Activated naive CD4-positive, alpha-beta T cell treated with anti-CD3 and anti-CD28 coated beads, Interleukin-2, amount 50 U/mL, for 72 hours (primary cell): ENCODE measurements at regions not wholly inside any gene's neighbourhood (a gene's known extent, or its start where the extent isn't known, plus 50 kb on each side); places are given as distances from the start of the nearest gene placed in this dataset.

Source experiments
- ATAC-seq, 2 donors: fragments of 150-1000 bp; cut with Tn5 transposase; 2 replicates each; pipeline ENCODE4 v1.10.0; 2021; ENCODE audit warnings: mild to moderate bottlenecking in 2 of 2, moderate library complexity in 2 of 2
- DNase-seq, 2 donors: peaks; one replicate each; pipeline ENCODE4 v3.0.0; 2021 to 2022; ENCODE audit warnings: low spot score in 2 of 2
- H3K27ac Mint-ChIP-seq, 2 donors: one replicate each; pipeline ENCODE4 v1.8.0; 2022; ENCODE audit warnings: mild to moderate bottlenecking in 2 of 2, mixed read lengths in 2 of 2
- H3K36me3 Mint-ChIP-seq, 2 donors: one replicate each; pipeline ENCODE4 v1.8.0; 2022; ENCODE audit warnings: mixed read lengths in 2 of 2
- H3K9me3 Mint-ChIP-seq, 2 donors: one replicate each; pipeline ENCODE4 v1.8.0; 2022; ENCODE audit warnings: mixed read lengths in 2 of 2

- ATAC-seq = no peak
- no peak for DNase-seq
- Mint-ChIP-seq H3K9me3 (no peaks in the 10 kb centered on the region), H3K27ac (no peak overlapping the region), H3K36me3 (no peaks in the 10 kb centered on the region)
These were observed 88.2 kb downstream of the HS1BP3 start for GRCh38 chr2:20562540-20563225.

GRCh38 chr2:20563251-20563650, 87.6 kb downstream of the HS1BP3 start:
- Mint-ChIP-seq H3K27ac (no peak overlapping the region), H3K9me3 (no peaks in the 10 kb centered on the region), H3K36me3 (no peaks in the 10 kb centered on the region)
- ATAC-seq = no peak
- no peak for DNase-seq

- ATAC-seq (no peak), DNase-seq (no peak)
- Mint-ChIP-seq H3K9me3 (no peaks in the 10 kb centered on the region), H3K36me3 (no peaks in the 10 kb centered on the region), H3K27ac (no peak overlapping the region)
These were observed 87.1 kb downstream of the HS1BP3 start for GRCh38 chr2:20563833-20564232.

GRCh38 chr2:20565101-20565622, 85.7 kb downstream of the HS1BP3 start:
- no peaks in the 10 kb centered on the region for H3K36me3 Mint-ChIP-seq
- H3K27ac Mint-ChIP-seq = no peak overlapping the region
- ATAC-seq = peak in 1 of 2 donors; percentile 16
- DNase-seq = no peak
- no peaks in the 10 kb centered on the region for H3K9me3 Mint-ChIP-seq

- no peaks in the 10 kb centered on the region for H3K9me3 Mint-ChIP-seq
- no peak overlapping the region for H3K27ac Mint-ChIP-seq
- no peak for DNase-seq
- no peak for ATAC-seq
- H3K36me3 Mint-ChIP-seq = no peaks in the 10 kb centered on the region
These were observed 85.2 kb downstream of the HS1BP3 start for GRCh38 chr2:20565623-20566236.

GRCh38 chr2:20566331-20566730, 84.6 kb downstream of the HS1BP3 start:
- H3K27ac Mint-ChIP-seq = no peak overlapping the region
- H3K36me3 Mint-ChIP-seq = no peaks in the 10 kb centered on the region
- DNase-seq = no peak
- ATAC-seq = no peak
- H3K9me3 Mint-ChIP-seq = no peaks in the 10 kb centered on the region

- no peak for ATAC-seq
- Mint-ChIP-seq H3K9me3 (no peaks in the 10 kb centered on the region), H3K36me3 (no peaks in the 10 kb centered on the region), H3K27ac (peak overlapping the region; percentile 15 to 92)
- DNase-seq = no peak
These were observed 83.6 kb downstream of the HS1BP3 start for GRCh38 chr2:20567159-20567925.
